ENCODE measurements at regions not wholly inside any gene's neighbourhood (a gene's known extent, or its start where the extent isn't known, plus 50 kb on each side); places are given as distances from the start of the nearest gene placed in this dataset.
"Not testable (repeated sequence)": the region's sequence is repeated elsewhere in the genome, so short reads cannot be mapped to it uniquely, and the experiment has no call there.

DNA sequence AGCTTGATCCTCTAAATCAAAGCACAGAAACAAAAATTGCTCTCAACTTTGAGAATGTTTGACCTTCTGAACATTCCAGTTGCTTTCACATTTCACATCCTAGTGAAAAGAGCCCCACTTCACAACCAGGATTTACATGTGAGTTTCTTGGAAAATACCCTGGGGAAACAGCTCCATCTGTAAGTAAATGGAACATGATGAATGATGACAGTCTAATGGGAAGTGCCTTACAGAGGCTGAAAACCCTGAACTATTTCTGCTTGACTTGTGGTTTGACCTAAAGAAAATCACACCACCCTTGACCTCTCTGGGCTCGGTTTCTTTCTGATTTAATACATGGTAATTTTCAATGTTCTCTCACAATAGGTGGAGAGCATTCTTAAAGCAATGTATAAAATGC is 499.4 kb upstream of the API5 start:
- no peaks in the 10 kb centered on the region for H3K27me3 ChIP-seq
- H3K4me3 ChIP-seq: no peak overlapping the region
- H3K36me3 ChIP-seq: no peaks in the 10 kb centered on the region
- H3K4me1 ChIP-seq: no peaks in the 10 kb centered on the region
- H3K27ac ChIP-seq: no peak overlapping the region
- intact Hi-C loops (cut with DNase I; ENCODE audit: low total_unique reads): no loop called here
- no peak for TF ChIP-seq POLR2A (IDR thresholded peaks at IDR 0.05)
- TF ChIP-seq, protein P1, sequence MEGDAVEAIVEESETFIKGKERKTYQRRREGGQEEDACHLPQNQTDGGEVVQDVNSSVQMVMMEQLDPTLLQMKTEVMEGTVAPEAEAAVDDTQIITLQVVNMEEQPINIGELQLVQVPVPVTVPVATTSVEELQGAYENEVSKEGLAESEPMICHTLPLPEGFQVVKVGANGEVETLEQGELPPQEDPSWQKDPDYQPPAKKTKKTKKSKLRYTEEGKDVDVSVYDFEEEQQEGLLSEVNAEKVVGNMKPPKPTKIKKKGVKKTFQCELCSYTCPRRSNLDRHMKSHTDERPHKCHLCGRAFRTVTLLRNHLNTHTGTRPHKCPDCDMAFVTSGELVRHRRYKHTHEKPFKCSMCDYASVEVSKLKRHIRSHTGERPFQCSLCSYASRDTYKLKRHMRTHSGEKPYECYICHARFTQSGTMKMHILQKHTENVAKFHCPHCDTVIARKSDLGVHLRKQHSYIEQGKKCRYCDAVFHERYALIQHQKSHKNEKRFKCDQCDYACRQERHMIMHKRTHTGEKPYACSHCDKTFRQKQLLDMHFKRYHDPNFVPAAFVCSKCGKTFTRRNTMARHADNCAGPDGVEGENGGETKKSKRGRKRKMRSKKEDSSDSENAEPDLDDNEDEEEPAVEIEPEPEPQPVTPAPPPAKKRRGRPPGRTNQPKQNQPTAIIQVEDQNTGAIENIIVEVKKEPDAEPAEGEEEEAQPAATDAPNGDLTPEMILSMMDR (IDR thresholded peaks at IDR 0.05): no peak
- no peak for DNase-seq
- H3K9me3 ChIP-seq: no peaks in the 10 kb centered on the region

GRCh38 chr11:42812960-42813359 is 498.8 kb upstream of the API5 start:
- Histone ChIP-seq H3K9me3 (no peaks in the 10 kb centered on the region), H3K36me3 (no peaks in the 10 kb centered on the region), H3K4me1 (no peaks in the 10 kb centered on the region), H3K4me3 (no peak overlapping the region), H3K27ac (no peak overlapping the region), H3K27me3 (no peaks in the 10 kb centered on the region)
- DNase-seq: no peak
- intact Hi-C loops (cut with DNase I; ENCODE audit: low total_unique reads): no loop called here
- TF ChIP-seq POLR2A (IDR thresholded peaks at IDR 0.05): no peak
- TF ChIP-seq, protein P1 (IDR thresholded peaks at IDR 0.05): no peak

GRCh38 chr11:42816471-42816870 is 495.3 kb upstream of the API5 start:
- Histone ChIP-seq H3K4me1 (no peaks in the 10 kb centered on the region), H3K27me3 (no peaks in the 10 kb centered on the region), H3K36me3 (no peaks in the 10 kb centered on the region), H3K9me3 (no peaks in the 10 kb centered on the region), H3K27ac (no peak overlapping the region), H3K4me3 (no peak overlapping the region)
- DNase-seq: no peak
- no peak for TF ChIP-seq POLR2A (IDR thresholded peaks at IDR 0.05)
- TF ChIP-seq, protein P1 (IDR thresholded peaks at IDR 0.05): no peak
- intact Hi-C loops (cut with DNase I; ENCODE audit: low total_unique reads): no loop called here

DNA sequence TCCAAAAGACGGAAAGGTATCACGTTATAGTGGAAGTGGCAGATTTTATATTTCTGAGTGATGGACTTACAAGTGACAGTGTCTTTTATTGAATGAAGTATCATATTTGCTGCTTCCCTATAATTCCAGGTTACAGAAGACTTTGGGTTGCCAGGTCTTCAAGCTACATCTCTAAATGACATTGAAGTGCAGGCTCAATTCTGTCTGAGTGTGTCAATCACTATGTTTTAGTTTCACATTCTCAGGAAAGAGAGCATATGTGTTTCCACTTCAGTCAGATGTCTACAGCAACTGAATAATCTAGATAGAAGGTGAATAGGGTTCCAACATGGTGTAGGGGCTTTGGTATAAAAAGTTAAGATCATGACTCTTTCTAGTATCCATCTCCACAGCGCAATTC is 492.7 kb upstream of the API5 start:
- intact Hi-C loops (cut with DNase I; ENCODE audit: low total_unique reads): no loop called here
- Histone ChIP-seq H3K36me3 (no peaks in the 10 kb centered on the region), H3K4me1 (no peaks in the 10 kb centered on the region), H3K4me3 (no peak overlapping the region), H3K27me3 (no peaks in the 10 kb centered on the region), H3K27ac (no peak overlapping the region), H3K9me3 (no peaks in the 10 kb centered on the region)
- DNase-seq: no peak
- TF ChIP-seq POLR2A (IDR thresholded peaks at IDR 0.05): no peak
- TF ChIP-seq, protein P1 (IDR thresholded peaks at IDR 0.05): no peak

GRCh38 chr11:42822188-42822587 is 489.6 kb upstream of the API5 start:
- H3K36me3 ChIP-seq; H3K27me3 ChIP-seq; H3K9me3 ChIP-seq; intact Hi-C loops (cut with DNase I; ENCODE audit: low total_unique reads); H3K27ac ChIP-seq; H3K4me3 ChIP-seq; H3K4me1 ChIP-seq; DNase-seq: not testable (repeated sequence)

DNA sequence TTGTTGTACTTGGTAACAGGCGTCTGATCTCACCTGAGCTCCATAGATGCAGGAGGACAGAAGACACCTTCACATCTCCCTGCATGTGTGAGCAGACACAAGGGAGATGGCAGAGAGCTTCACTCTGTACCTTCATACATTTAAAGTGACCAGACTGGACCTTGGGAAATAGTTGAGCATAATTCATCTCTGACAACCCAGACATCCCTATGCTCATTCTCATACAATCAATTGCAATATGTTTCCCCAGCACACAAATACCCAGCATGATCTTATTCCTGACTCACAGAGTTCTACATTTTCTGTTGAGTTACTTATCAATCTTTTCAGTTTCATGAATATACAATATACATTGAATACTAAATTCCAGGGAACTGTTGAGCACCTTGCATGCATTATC is 488.2 kb upstream of the API5 start:
- Histone ChIP-seq H3K27me3 (no peaks in the 10 kb centered on the region), H3K36me3 (no peaks in the 10 kb centered on the region), H3K9me3 (no peaks in the 10 kb centered on the region), H3K27ac (no peak overlapping the region), H3K4me1 (no peaks in the 10 kb centered on the region), H3K4me3 (no peak overlapping the region)
- TF ChIP-seq, protein P1 (IDR thresholded peaks at IDR 0.05): no peak
- no peak for TF ChIP-seq POLR2A (IDR thresholded peaks at IDR 0.05)
- DNase-seq: no peak
- intact Hi-C loops (cut with DNase I; ENCODE audit: low total_unique reads): no loop called here

All from uterus (tissue), 3 donors.